ENCODE measurements at regions not wholly inside any gene's neighbourhood (a gene's known extent, or its start where the extent isn't known, plus 50 kb on each side); places are given as distances from the start of the nearest gene placed in this dataset.
A peak's percentile ranks its signal among the peaks of the same experiment; 100 is the strongest.

DNA sequence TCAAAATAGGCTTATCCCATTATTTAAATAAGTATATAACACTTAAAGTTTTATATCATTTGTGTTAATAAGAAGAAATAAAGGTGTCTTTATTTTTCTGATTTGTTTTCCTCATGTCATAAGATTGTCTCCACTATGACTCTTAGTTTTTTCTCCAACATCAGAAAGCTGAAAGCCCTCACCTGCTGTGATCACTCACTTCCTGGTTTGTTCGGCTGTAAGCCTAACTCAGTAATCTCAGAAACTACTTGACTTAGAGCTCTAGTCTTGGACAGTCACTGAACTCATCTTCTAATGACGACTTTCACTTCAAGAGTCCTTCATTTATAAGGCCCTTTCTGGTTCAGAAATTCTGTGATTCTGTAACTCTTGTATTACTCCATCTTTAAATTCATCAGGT, 311.0 kb downstream of the ZEB2 start:
- ATAC-seq (no peak), DNase-seq (no peak)
- Histone ChIP-seq H3K4me1 (ENCODE audit: control insufficient read depth, insufficient read depth, low read length) (no peaks in the 10 kb centered on the region), H3K27ac (ENCODE audit: low read length) (no peak overlapping the region), H3K9me3 (ENCODE audit: control insufficient read depth, insufficient read depth, low read length) (no peaks in the 10 kb centered on the region), H3K36me3 (ENCODE audit: control insufficient read depth, insufficient read depth, low read length) (peaks cover 5% of the 10 kb centered on the region), H3K4me3 (ENCODE audit: low read length) (no peak overlapping the region), H3K27me3 (ENCODE audit: control insufficient read depth, insufficient read depth, low read length) (no peaks in the 10 kb centered on the region)
- Mint-ChIP-seq H3K27me3 (ENCODE audit: low read depth in 2 of 2) (no peaks in the 10 kb centered on the region), H3K4me3 (no peak overlapping the region), H3K4me1 (peaks cover 15 to 16% of the 10 kb centered on the region in 2 donors), H3K36me3 (peaks cover 7% of the 10 kb centered on the region), H3K9me3 (no peaks in the 10 kb centered on the region), H3K27ac (no peak overlapping the region)
- 82% methylated on average over 2 of the region's 2 CpGs for WGBS (ENCODE audit: insufficient coverage)
- intact Hi-C loops (cut with micrococcal nuclease) = no loop called here
- TF ChIP-seq, protein P1, sequence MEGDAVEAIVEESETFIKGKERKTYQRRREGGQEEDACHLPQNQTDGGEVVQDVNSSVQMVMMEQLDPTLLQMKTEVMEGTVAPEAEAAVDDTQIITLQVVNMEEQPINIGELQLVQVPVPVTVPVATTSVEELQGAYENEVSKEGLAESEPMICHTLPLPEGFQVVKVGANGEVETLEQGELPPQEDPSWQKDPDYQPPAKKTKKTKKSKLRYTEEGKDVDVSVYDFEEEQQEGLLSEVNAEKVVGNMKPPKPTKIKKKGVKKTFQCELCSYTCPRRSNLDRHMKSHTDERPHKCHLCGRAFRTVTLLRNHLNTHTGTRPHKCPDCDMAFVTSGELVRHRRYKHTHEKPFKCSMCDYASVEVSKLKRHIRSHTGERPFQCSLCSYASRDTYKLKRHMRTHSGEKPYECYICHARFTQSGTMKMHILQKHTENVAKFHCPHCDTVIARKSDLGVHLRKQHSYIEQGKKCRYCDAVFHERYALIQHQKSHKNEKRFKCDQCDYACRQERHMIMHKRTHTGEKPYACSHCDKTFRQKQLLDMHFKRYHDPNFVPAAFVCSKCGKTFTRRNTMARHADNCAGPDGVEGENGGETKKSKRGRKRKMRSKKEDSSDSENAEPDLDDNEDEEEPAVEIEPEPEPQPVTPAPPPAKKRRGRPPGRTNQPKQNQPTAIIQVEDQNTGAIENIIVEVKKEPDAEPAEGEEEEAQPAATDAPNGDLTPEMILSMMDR (IDR thresholded peaks at IDR 0.05) = no peak

DNA sequence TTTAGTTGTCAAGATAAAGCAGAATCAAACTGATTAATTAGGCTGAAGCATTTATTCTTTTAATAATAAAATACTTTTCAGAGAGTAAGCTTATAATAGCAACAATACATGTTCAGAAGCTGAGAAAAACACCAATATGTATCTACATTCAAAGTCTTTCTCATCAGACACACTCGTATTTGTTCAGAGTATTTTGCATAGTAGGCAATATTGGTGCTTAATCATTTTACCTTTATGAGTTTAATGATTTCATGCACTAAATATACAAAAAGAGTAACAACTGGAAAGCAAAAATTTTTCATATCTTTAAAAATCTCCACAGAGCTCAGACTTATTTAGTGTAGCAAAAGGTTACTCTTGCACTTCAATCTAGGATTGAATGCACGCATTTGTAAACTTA, 313.9 kb downstream of the ZEB2 start:
- H3K27ac Mint-ChIP-seq = no peak overlapping the region
- H3K4me1 Mint-ChIP-seq = peaks cover 6 to 15% of the 10 kb centered on the region in 2 donors
- H3K27ac ChIP-seq (ENCODE audit: low read length) = no peak overlapping the region
- WGBS (ENCODE audit: insufficient coverage) = 100% methylated on average over 1 of the region's 2 CpGs
- no peaks in the 10 kb centered on the region for H3K27me3 ChIP-seq (ENCODE audit: control insufficient read depth, insufficient read depth, low read length)
- TF ChIP-seq, protein P1 (IDR thresholded peaks at IDR 0.05) = no peak
- peaks cover 7% of the 10 kb centered on the region for H3K36me3 Mint-ChIP-seq
- no peaks in the 10 kb centered on the region for H3K27me3 Mint-ChIP-seq (ENCODE audit: low read depth in 2 of 2)
- H3K9me3 Mint-ChIP-seq = no peaks in the 10 kb centered on the region
- DNase-seq (no peak), ATAC-seq (no peak)
- no peak overlapping the region for H3K4me3 Mint-ChIP-seq
- intact Hi-C loops (cut with micrococcal nuclease) = no loop called here
- H3K4me3 ChIP-seq (ENCODE audit: low read length) = no peak overlapping the region
- H3K4me1 ChIP-seq (ENCODE audit: control insufficient read depth, insufficient read depth, low read length) = no peaks in the 10 kb centered on the region
- no peaks in the 10 kb centered on the region for H3K9me3 ChIP-seq (ENCODE audit: control insufficient read depth, insufficient read depth, low read length)
- peaks cover 5% of the 10 kb centered on the region for H3K36me3 ChIP-seq (ENCODE audit: control insufficient read depth, insufficient read depth, low read length)

DNA sequence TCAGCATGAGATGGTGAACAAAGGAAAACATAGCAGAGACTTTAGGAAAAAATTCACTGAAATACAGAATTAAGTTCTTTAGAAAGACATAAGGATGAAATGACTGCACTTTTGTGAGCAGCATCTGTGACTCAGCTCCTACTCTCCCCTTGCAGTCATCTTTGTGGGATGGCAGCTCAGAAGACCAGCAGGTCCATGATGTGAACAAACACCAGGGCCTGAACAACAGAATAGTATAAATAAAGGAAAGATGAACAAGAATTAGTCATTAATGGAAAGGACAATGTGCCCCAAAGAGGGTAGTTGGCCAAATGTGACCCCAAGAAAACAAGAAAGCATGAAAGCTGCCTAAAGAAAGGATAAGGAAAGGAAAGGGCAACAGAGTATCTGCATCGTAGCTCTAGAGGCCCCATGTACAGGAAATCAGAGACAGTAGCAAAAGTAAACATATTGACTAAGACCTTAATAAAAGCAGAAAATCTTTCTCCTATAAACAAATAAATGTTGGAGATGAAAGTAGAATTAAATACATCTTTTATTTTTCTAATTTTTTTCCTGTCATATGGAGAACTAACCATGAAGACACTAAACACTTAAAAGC, 318.0 kb downstream of the ZEB2 start:
- no peaks in the 10 kb centered on the region for H3K9me3 Mint-ChIP-seq
- no peaks in the 10 kb centered on the region for H3K4me1 ChIP-seq (ENCODE audit: control insufficient read depth, insufficient read depth, low read length)
- H3K27ac ChIP-seq (ENCODE audit: low read length) = no peak overlapping the region
- ATAC-seq = no peak
- 83% methylated on average over 1 of the region's 1 CpG for WGBS (ENCODE audit: insufficient coverage)
- no peak overlapping the region for H3K4me3 Mint-ChIP-seq
- no peak for DNase-seq
- peaks cover 7% of the 10 kb centered on the region for H3K36me3 Mint-ChIP-seq
- H3K4me3 ChIP-seq (ENCODE audit: low read length) = no peak overlapping the region
- H3K9me3 ChIP-seq (ENCODE audit: control insufficient read depth, insufficient read depth, low read length) = no peaks in the 10 kb centered on the region
- peak overlapping the region in 1 of 2 donors; percentile 9 for H3K27ac Mint-ChIP-seq
- intact Hi-C loops (cut with micrococcal nuclease) = no loop called here
- H3K36me3 ChIP-seq (ENCODE audit: control insufficient read depth, insufficient read depth, low read length) = no peaks in the 10 kb centered on the region
- no peaks in the 10 kb centered on the region for H3K27me3 ChIP-seq (ENCODE audit: control insufficient read depth, insufficient read depth, low read length)
- no peaks in the 10 kb centered on the region for H3K27me3 Mint-ChIP-seq (ENCODE audit: low read depth in 2 of 2)
- TF ChIP-seq, protein P1 (IDR thresholded peaks at IDR 0.05) = no peak
- H3K4me1 Mint-ChIP-seq = peaks cover 19 to 20% of the 10 kb centered on the region in 2 donors

DNA sequence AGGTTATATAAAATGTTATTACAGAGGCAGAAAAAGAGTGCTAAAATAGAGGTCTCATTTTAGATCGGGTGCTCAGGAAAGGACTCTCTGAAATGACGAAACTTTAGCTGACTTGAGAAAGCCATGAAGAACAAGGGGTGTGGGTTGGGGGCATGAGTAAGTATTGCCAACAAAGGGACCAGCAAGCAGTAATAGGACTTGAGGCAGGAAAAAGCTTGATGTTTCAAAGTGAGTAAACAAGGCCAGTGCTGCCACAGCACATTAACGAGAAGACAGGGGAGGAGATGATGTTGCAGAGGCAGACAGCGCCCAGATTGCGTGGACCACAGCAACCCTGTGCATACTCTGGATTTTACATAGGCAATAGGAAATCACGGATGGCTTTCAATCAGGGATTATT, 318.8 kb downstream of the ZEB2 start:
- Mint-ChIP-seq H3K9me3 (no peaks in the 10 kb centered on the region), H3K27ac (no peak overlapping the region), H3K4me1 (peaks cover 19 to 20% of the 10 kb centered on the region in 2 donors), H3K27me3 (ENCODE audit: low read depth in 2 of 2) (no peaks in the 10 kb centered on the region), H3K36me3 (peaks cover 7% of the 10 kb centered on the region), H3K4me3 (no peak overlapping the region)
- TF ChIP-seq, protein P1 (IDR thresholded peaks at IDR 0.05) = no peak
- Histone ChIP-seq H3K27me3 (ENCODE audit: control insufficient read depth, insufficient read depth, low read length) (no peaks in the 10 kb centered on the region), H3K9me3 (ENCODE audit: control insufficient read depth, insufficient read depth, low read length) (no peaks in the 10 kb centered on the region), H3K27ac (ENCODE audit: low read length) (no peak overlapping the region), H3K4me3 (ENCODE audit: low read length) (no peak overlapping the region), H3K4me1 (ENCODE audit: control insufficient read depth, insufficient read depth, low read length) (no peaks in the 10 kb centered on the region), H3K36me3 (ENCODE audit: control insufficient read depth, insufficient read depth, low read length) (no peaks in the 10 kb centered on the region)
- 87% methylated on average over 6 of the region's 6 CpGs for WGBS (ENCODE audit: insufficient coverage)
- ATAC-seq (no peak), DNase-seq (no peak)
- intact Hi-C loops (cut with micrococcal nuclease) = no loop called here

All from natural killer cell (primary cell).